Naive B cell (primary cell): ENCODE measurements at regions not wholly inside any gene's neighbourhood (a gene's known extent, or its start where the extent isn't known, plus 50 kb on each side); places are given as distances from the start of the nearest gene placed in this dataset.

ENCODE experiments used
- ATAC-seq, 2 donors: fragments of 150-1000 bp; cut with Tn5 transposase; 2 replicates each; pipeline ENCODE4 v1.10.0; 2021; ENCODE audit warnings: low read depth in 2 of 2, mild to moderate bottlenecking in 2 of 2, moderate library complexity in 2 of 2
- DNase-seq: peaks from one replicate; pipeline ENCODE4 v3.0.0; 2022
- H3K27ac Mint-ChIP-seq, 6 donors: one replicate each; pipeline ENCODE4 v1.8.0; 2020 to 2022; ENCODE audit warnings: mild to moderate bottlenecking in 6 of 6, mixed read lengths in 6 of 6, moderate library complexity in 5 of 6, inconsistent platforms in 2 of 6
- H3K27me3 Mint-ChIP-seq, 3 donors: one replicate each; pipeline ENCODE4 v1.8.0; 2021 to 2022; ENCODE audit warnings: mixed read lengths in 3 of 3, mild to moderate bottlenecking in 1 of 3
- H3K36me3 Mint-ChIP-seq, 2 donors: one replicate each; pipeline ENCODE4 v1.8.0; 2020 to 2022; ENCODE audit warnings: mixed read lengths in 2 of 2, inconsistent platforms in 1 of 2, mild to moderate bottlenecking in 1 of 2
- H3K4me1 Mint-ChIP-seq, 3 donors: one replicate each; pipeline ENCODE4 v1.8.0; 2020 to 2022; ENCODE audit warnings: mixed read lengths in 3 of 3, inconsistent platforms in 1 of 3, mild to moderate bottlenecking in 1 of 3, moderate library complexity in 1 of 3
- H3K4me3 Mint-ChIP-seq, 8 donors: one replicate each; pipeline ENCODE4 v1.8.0; 2020 to 2022; ENCODE audit warnings: mild to moderate bottlenecking in 8 of 8, mixed read lengths in 8 of 8, moderate library complexity in 8 of 8, inconsistent platforms in 2 of 8
- H3K9me3 Mint-ChIP-seq, 7 donors: one replicate each; pipeline ENCODE4 v1.8.0; 2020 to 2022; ENCODE audit warnings: mixed read lengths in 7 of 7, mild to moderate bottlenecking in 5 of 7, inconsistent platforms in 2 of 7, moderate library complexity in 1 of 7

- H3K4me1 Mint-ChIP-seq = no peaks in the 10 kb centered on the region
- H3K27me3 Mint-ChIP-seq = no peaks in the 10 kb centered on the region
- no peaks in the 10 kb centered on the region for H3K36me3 Mint-ChIP-seq
- H3K4me3 Mint-ChIP-seq = no peak overlapping the region
- no peak overlapping the region for H3K27ac Mint-ChIP-seq
- ATAC-seq = no peak
- DNase-seq = no peak
- H3K9me3 Mint-ChIP-seq = peaks cover 0 to 5% (median 0%) of the 10 kb centered on the region in 7 donors
These were observed 495.7 kb downstream of the INHBA start for GRCh38 chr7:41207141-41207540.

GRCh38 chr7:41206267-41206666, 496.6 kb downstream of the INHBA start:
- DNase-seq (no peak), ATAC-seq (no peak)
- no peaks in the 10 kb centered on the region for H3K36me3 Mint-ChIP-seq
- no peaks in the 10 kb centered on the region for H3K4me1 Mint-ChIP-seq
- H3K27ac Mint-ChIP-seq = no peak overlapping the region
- H3K4me3 Mint-ChIP-seq = no peak overlapping the region
- no peaks in the 10 kb centered on the region for H3K27me3 Mint-ChIP-seq
- peaks cover 0 to 5% (median 0%) of the 10 kb centered on the region in 7 donors for H3K9me3 Mint-ChIP-seq

GRCh38 chr7:41205600-41205999, 497.3 kb downstream of the INHBA start:
- no peak for DNase-seq
- Mint-ChIP-seq H3K9me3 (peaks cover 0 to 5% (median 0%) of the 10 kb centered on the region in 7 donors), H3K4me3 (no peak overlapping the region), H3K4me1 (no peaks in the 10 kb centered on the region), H3K27me3 (no peaks in the 10 kb centered on the region), H3K36me3 (no peaks in the 10 kb centered on the region), H3K27ac (no peak overlapping the region)
- ATAC-seq = no peak

GRCh38 chr7:41203542-41203941, 499.3 kb downstream of the INHBA start:
- H3K36me3 Mint-ChIP-seq = no peaks in the 10 kb centered on the region
- ATAC-seq = no peak

DNA sequence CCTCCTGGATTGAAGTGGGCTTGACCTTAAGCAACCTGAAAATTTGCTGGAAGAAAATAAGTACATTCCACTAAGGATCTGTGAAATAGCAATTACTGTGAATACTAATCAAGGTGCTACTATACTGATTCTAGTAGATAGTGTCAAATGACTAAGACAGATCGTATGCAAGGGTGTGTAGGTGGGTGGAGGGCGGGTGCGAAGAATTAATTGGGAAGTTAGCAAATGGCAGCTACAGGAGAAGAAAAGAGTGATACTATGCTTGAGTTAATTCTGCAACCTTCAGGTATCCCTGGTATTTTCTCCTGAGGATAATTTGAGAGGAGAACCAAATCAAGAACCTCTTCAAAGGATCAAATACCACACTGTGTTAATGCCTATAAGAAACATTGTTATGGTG, 501.9 kb downstream of the INHBA start:
- H3K4me1 Mint-ChIP-seq = no peaks in the 10 kb centered on the region
- H3K36me3 Mint-ChIP-seq = no peaks in the 10 kb centered on the region
- H3K4me3 Mint-ChIP-seq = no peak overlapping the region
- ATAC-seq (no peak), DNase-seq (no peak)
- no peak overlapping the region for H3K27ac Mint-ChIP-seq
- H3K27me3 Mint-ChIP-seq = no peaks in the 10 kb centered on the region
- peaks cover 0 to 4% (median 0%) of the 10 kb centered on the region in 7 donors for H3K9me3 Mint-ChIP-seq

More at GRCh38 chr7:41203542-41203941, 499.3 kb downstream of the INHBA start:
- Mint-ChIP-seq H3K4me1 (no peaks in the 10 kb centered on the region), H3K9me3 (peaks cover 0 to 8% (median 0%) of the 10 kb centered on the region in 7 donors), H3K4me3 (no peak overlapping the region), H3K27ac (peak overlapping the region in 1 of 6 donors; percentile 18), H3K27me3 (no peaks in the 10 kb centered on the region)
- DNase-seq = no peak

DNA sequence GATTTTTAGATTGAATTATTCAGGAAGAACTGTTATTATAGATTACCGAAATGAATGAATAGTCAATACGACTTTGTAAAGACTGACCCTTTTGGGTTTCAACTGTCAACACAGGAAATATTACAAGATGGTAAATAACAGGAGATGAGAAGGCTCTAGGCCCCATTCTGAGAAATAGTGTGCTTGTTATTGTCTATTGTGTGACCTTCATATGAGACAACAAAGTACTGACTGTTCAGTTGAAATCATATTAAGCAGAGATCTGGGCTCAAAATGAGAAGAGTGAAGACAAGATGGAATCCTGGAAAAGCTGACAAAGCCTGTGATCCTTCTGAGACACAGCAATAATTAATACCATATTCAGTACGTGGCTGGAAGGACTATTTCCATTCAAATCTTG, 503.8 kb downstream of the INHBA start:
- H3K36me3 Mint-ChIP-seq = no peaks in the 10 kb centered on the region

DNA sequence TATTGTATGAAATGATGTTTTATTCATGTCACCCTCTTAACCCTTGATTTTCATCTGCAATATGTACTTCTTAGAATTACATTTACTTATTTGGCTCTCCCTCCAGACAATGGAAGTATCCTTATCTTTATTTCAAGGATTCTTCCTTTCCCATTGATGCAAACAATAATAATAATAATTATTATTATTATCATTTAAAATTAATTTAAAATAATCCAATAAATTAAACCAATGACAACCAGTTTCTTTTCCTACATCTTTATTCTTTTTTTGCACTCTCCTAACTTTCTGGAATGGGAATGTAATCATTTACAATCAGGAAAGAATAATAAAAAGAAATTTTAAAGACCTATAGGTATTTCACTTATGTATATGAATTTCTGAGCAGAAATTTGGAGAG, 504.4 kb downstream of the INHBA start:
- no peak for ATAC-seq
- Mint-ChIP-seq H3K36me3 (no peaks in the 10 kb centered on the region), H3K9me3 (peaks cover 0 to 4% (median 0%) of the 10 kb centered on the region in 7 donors), H3K27ac (no peak overlapping the region), H3K4me1 (no peaks in the 10 kb centered on the region), H3K27me3 (no peaks in the 10 kb centered on the region), H3K4me3 (no peak overlapping the region)
- no peak for DNase-seq

More for the DNA sequence above, 503.8 kb downstream of the INHBA start:
- Mint-ChIP-seq H3K4me3 (no peak overlapping the region), H3K27me3 (no peaks in the 10 kb centered on the region), H3K9me3 (peaks cover 0 to 4% (median 0%) of the 10 kb centered on the region in 7 donors), H3K27ac (no peak overlapping the region), H3K4me1 (no peaks in the 10 kb centered on the region)
- ATAC-seq (no peak), DNase-seq (no peak)

GRCh38 chr7:41197769-41198168, 505.1 kb downstream of the INHBA start:
- Mint-ChIP-seq H3K27me3 (no peaks in the 10 kb centered on the region), H3K4me1 (no peaks in the 10 kb centered on the region), H3K4me3 (no peak overlapping the region), H3K9me3 (peaks cover 0 to 4% (median 0%) of the 10 kb centered on the region in 7 donors), H3K36me3 (no peaks in the 10 kb centered on the region), H3K27ac (no peak overlapping the region)
- ATAC-seq = no peak
- no peak for DNase-seq

DNA sequence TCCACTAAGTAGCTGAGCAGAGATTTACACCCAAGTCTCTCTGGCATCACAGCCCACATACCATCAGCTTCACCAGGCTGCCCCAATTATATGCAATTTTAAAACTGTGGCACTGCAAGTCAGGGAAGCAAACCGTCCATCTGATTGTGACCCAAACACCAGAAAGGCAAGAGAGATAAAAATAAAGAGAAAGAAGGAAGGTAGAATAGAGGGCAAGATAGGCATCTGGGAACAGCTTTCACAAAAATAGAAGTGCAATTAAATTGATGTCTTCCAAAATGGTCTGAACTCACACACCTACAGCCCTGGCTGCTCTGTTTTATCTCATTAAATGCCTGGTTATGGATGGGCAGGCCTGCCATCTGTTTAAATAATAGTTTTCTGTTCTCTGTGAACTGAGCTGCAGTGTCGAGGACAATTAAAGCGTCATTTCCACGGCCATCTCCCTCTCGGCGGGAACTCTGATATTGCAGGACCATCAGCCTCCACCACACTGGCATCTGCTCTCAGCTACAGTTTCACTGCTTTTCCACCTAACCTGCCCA, 509.1 kb downstream of the INHBA start:
- no peaks in the 10 kb centered on the region for H3K27me3 Mint-ChIP-seq

DNA sequence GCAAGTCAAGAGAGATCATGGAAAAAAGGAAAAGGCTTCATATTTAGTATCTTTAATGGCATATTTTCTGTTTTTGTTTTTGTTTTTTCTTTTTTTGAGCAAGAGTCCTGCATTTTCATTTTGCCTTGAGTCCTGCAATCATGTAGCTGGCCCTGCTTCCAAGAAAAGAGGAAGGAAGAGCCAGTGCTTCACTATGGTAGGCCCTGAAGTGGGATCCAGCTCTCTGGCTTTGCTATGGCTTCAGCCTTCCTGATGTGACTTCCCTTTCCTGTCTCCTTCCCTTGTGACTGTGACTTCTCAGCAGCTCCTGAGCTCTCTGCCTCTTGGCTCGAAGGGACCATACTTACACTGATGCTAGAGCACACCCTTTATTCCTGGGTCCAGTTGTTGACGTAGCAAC, 512.3 kb downstream of the INHBA start:
- Mint-ChIP-seq H3K27me3 (no peaks in the 10 kb centered on the region), H3K9me3 (peaks cover 0 to 3% (median 0%) of the 10 kb centered on the region in 7 donors), H3K4me3 (no peak overlapping the region), H3K27ac (no peak overlapping the region), H3K36me3 (no peaks in the 10 kb centered on the region), H3K4me1 (no peaks in the 10 kb centered on the region)
- no peak for ATAC-seq
- DNase-seq = no peak

More for the DNA sequence above, 509.1 kb downstream of the INHBA start:
- no peak for DNase-seq
- Mint-ChIP-seq H3K9me3 (peaks cover 0 to 2% (median 0%) of the 10 kb centered on the region in 7 donors), H3K4me3 (no peak overlapping the region), H3K36me3 (no peaks in the 10 kb centered on the region), H3K27ac (no peak overlapping the region), H3K4me1 (no peaks in the 10 kb centered on the region)
- no peak for ATAC-seq

- H3K27ac Mint-ChIP-seq = no peak overlapping the region
- ATAC-seq = no peak
- H3K27me3 Mint-ChIP-seq = no peaks in the 10 kb centered on the region
- H3K9me3 Mint-ChIP-seq = peaks cover 0 to 3% (median 0%) of the 10 kb centered on the region in 7 donors
- no peaks in the 10 kb centered on the region for H3K4me1 Mint-ChIP-seq
- H3K36me3 Mint-ChIP-seq = no peaks in the 10 kb centered on the region
- DNase-seq = no peak
- no peak overlapping the region for H3K4me3 Mint-ChIP-seq
These were observed 513.0 kb downstream of the INHBA start for GRCh38 chr7:41189866-41190265.

- no peak for ATAC-seq
- Mint-ChIP-seq H3K9me3 (peaks cover 0 to 7% (median 0%) of the 10 kb centered on the region in 7 donors), H3K27me3 (no peaks in the 10 kb centered on the region), H3K27ac (no peak overlapping the region), H3K36me3 (no peaks in the 10 kb centered on the region), H3K4me1 (peaks cover 0 to under 1% (median 0%) of the 10 kb centered on the region in 3 donors), H3K4me3 (peak overlapping the region in 1 of 8 donors; percentile 6)
- DNase-seq = no peak
These were observed 514.4 kb downstream of the INHBA start for GRCh38 chr7:41188163-41189130.

DNA sequence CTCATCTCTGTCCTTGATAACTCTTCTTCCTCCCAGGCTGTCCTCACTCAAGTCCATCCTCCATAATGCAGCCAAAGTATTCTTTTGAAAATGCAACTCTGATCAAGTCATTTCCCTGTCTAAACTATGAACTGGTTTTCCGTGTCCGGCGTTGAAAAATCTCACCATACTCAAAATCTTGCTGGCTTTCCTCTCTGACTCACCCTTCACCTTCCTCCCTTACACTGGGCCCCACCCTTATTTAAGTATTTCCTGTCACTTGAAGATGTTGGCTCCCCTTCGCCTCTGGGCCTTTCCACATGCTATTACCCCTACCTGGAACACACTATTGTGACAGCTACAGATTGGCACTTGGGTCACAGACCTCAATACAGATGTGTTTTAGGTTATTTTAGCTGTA, 515.6 kb downstream of the INHBA start:
- Mint-ChIP-seq H3K27me3 (no peaks in the 10 kb centered on the region), H3K4me1 (peaks cover 0 to 3% (median 0%) of the 10 kb centered on the region in 3 donors), H3K9me3 (peaks cover 0 to 7% (median 1%) of the 10 kb centered on the region in 7 donors), H3K27ac (no peak overlapping the region), H3K36me3 (no peaks in the 10 kb centered on the region), H3K4me3 (no peak overlapping the region)
- DNase-seq = no peak
- no peak for ATAC-seq

DNA sequence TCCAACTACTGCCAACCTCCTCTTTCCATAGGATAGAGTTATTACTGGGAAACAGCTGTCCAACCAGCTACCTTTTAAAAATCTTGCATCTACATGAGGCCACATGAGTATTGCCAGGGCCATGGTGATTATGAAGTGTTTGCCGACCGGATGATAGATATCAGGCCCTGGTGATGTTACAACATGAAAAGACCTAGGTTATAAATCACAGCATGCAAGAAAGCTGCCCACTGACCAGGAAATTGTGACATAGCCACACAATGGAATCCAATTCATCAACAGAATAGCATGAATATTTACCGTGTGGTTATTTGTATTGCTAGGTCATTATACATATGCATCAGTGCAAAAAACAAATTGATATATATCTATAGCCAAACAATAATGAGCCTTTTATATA, 517.0 kb downstream of the INHBA start:
- Mint-ChIP-seq H3K27ac (no peak overlapping the region), H3K9me3 (peaks cover 0 to 7% (median 1%) of the 10 kb centered on the region in 7 donors), H3K27me3 (no peaks in the 10 kb centered on the region), H3K36me3 (no peaks in the 10 kb centered on the region), H3K4me3 (no peak overlapping the region), H3K4me1 (peaks cover 0 to 3% (median 0%) of the 10 kb centered on the region in 3 donors)
- ATAC-seq (no peak), DNase-seq (no peak)
